HepG2 (cell line): ENCODE measurements at regions not wholly inside any gene's neighbourhood (a gene's known extent, or its start where the extent isn't known, plus 50 kb on each side); places are given as distances from the start of the nearest gene placed in this dataset.

Source experiments
- ATAC-seq: fragments of 200-7000 bp; cut with Tn5 transposase; 3 replicates; pipeline ENCODE4 v1.9.1; 2020; ENCODE audit warnings: mild to moderate bottlenecking, moderate library complexity
- BruUV-seq: library from RNA; stranded (reverse); fragments of 400-500 nt; replicated peaks from 2 replicates; lab custom pipeline; 2021; lab: Mats Ljungman, UMichigan
- CTCF ChIA-PET: fragments of 300-600 bp; formaldehyde crosslinking; extraction: SDS; loops from one replicate; lab custom pipeline; 2021; ENCODE audit warnings: low total read pairs, inconsistent platforms, low intra/inter-chr PET ratio; lab: Yijun Ruan, JAX
- POLR2A ChIA-PET: fragments of 350-600 bp; sonication (Branson Sonifier 250); formaldehyde crosslinking; loops from one replicate; lab custom pipeline; 2020; ENCODE audit warnings: antibody characterized with exemption, inconsistent platforms; lab: Yijun Ruan, JAX
- DNase-seq: peaks from one replicate; pipeline ENCODE4 v3.0.0-alpha.2; 2015; ENCODE audit warnings: low spot score
- FAIRE-seq: peaks from 3 replicates; lab custom pipeline; 2011; peaks lifted over from hg19 to GRCh38; lab: Jason Lieb, UNC
- H2AFZ ChIP-seq: one replicate; pipeline ENCODE4 v1.6.1; 2011; ENCODE audit warnings: low read length, inconsistent platforms
- H3K27ac ChIP-seq: fragments of 300-600 bp; 3 replicates; pipeline ENCODE4 v1.8.0; 2011; ENCODE audit warnings: mixed run types, mild to moderate bottlenecking, mixed read lengths, low read length, inconsistent platforms; ENCODE audit not compliant: insufficient read depth; ENCODE audit errors: extremely low read length
- H3K27me3 ChIP-seq, 2 experiments: fragments of 200-600 bp in 1 of 2; 2 replicates in 1 of 2; 3 replicates in 1 of 2; pipeline versions ENCODE4 v1.6.0 to v1.8.0; 2011; ENCODE audit warnings: low read length in 2 of 2, mild to moderate bottlenecking in 2 of 2, moderate library complexity in 2 of 2, inconsistent platforms in 1 of 2; ENCODE audit not compliant: insufficient read depth in 2 of 2, control insufficient read depth in 1 of 2
- H3K36me3 ChIP-seq, 2 experiments: fragments of 200-600 bp in 1 of 2; replicated peaks in 1 of 2; 2 replicates in 1 of 2; 3 replicates in 1 of 2; pipeline versions ENCODE4 v1.5.1 to v1.8.0; 2011; ENCODE audit warnings: low read length in 2 of 2, inconsistent platforms in 1 of 2; ENCODE audit not compliant: insufficient read depth in 2 of 2, control insufficient read depth in 1 of 2
- H3K4me1 ChIP-seq: 2 replicates; pipeline ENCODE4 v1.5.1; 2012; ENCODE audit warnings: low read length, inconsistent platforms; ENCODE audit not compliant: insufficient read depth
- H3K4me2 ChIP-seq: 2 replicates; pipeline ENCODE4 v1.6.0; 2011; ENCODE audit warnings: low read depth, low read length, inconsistent platforms
- H3K4me3 ChIP-seq, 3 experiments: fragments of 200-600 bp in 1 of 3; sonication (generic), shearing (Covaris generic) in 1 of 3; replicated peaks in 1 of 3; 2 replicates each; pipeline ENCODE4 v1.5.1; 2011 to 2016; ENCODE audit warnings: low read length in 3 of 3, inconsistent platforms in 2 of 3, low read depth in 2 of 3, mild to moderate bottlenecking in 2 of 3, control low read depth in 1 of 3, mixed read lengths in 1 of 3; ENCODE audit not compliant: insufficient read depth in 1 of 3
- H3K79me2 ChIP-seq: one replicate; pipeline ENCODE4 v1.6.1; 2011; ENCODE audit warnings: low read length, inconsistent platforms; ENCODE audit not compliant: insufficient read depth
- H3K9ac ChIP-seq: 2 replicates; pipeline ENCODE4 v1.6.0; 2011; ENCODE audit warnings: mild to moderate bottlenecking, low read depth, low read length, inconsistent platforms; ENCODE audit not compliant: insufficient read depth
- H3K9me3 ChIP-seq: 2 replicates; pipeline ENCODE4 v1.5.1; 2012; ENCODE audit warnings: mild to moderate bottlenecking, low read length
- H4K20me1 ChIP-seq: 2 replicates; pipeline ENCODE4 v1.6.0; 2011; ENCODE audit warnings: inconsistent platforms, mild to moderate bottlenecking, low read length, moderate library complexity; ENCODE audit not compliant: insufficient read depth
- DMAP1 ChIP-seq: IDR thresholded peaks from 2 replicates; pipeline ENCODE4 v1.6.1; 2016
- SMAD1 ChIP-seq: sonication (generic); formaldehyde crosslinking; IDR thresholded peaks from 2 replicates; pipeline ENCODE4 v1.4.0; 2020; ENCODE audit warnings: missing genetic modification reagents, low read depth, mild to moderate bottlenecking, borderline replicate concordance
- ZNF619 ChIP-seq: sonication (generic); formaldehyde crosslinking; IDR thresholded peaks from 2 replicates; pipeline ENCODE4 v1.4.0; 2020; ENCODE audit warnings: mild to moderate bottlenecking, missing genetic modification reagents
- ZSCAN31 ChIP-seq: sonication (generic); formaldehyde crosslinking; IDR thresholded peaks from 2 replicates; pipeline ENCODE4 v1.5.0; 2020; ENCODE audit warnings: low read depth, mild to moderate bottlenecking, missing genetic modification reagents
- WGBS: methylation state at CpG from one replicate; pipeline ENCODE4 v1.1.6; 2017; ENCODE audit warnings: low lambda C conversion rate; 5-methylcytosine and 5-hydroxymethylcytosine counted together
- in situ Hi-C: cut with HindIII; loops from 2 replicates; pipeline ENCODE4 v1.10.0; 2017; ENCODE audit warnings: low pct_unique_long_range_greater_than_20kb; ENCODE audit not compliant: extremely low pct_ligation_motif_present
- intact Hi-C: fragments of 100-400 bp; cut with micrococcal nuclease; formaldehyde crosslinking; loops from one replicate; pipeline ENCODE4 v1.10.0; 2022; ENCODE audit not compliant: unreplicated experiment
- TF ChIP-seq, protein P1 (sequence below): sonication (generic); formaldehyde crosslinking; IDR thresholded peaks from 2 replicates; pipeline ENCODE4 v1.5.0; 2020; ENCODE audit warnings: mild to moderate bottlenecking, low read depth, missing genetic modification reagents, borderline replicate concordance
- TF ChIP-seq, protein P2 (sequence below): IDR thresholded peaks from 2 replicates; pipeline ENCODE4 v1.6.1; 2016; ENCODE audit warnings: missing biosample characterization, missing genetic modification reagents, low read depth
- TF ChIP-seq, protein P3 (sequence below): sonication (generic); formaldehyde crosslinking; IDR thresholded peaks from 2 replicates; pipeline ENCODE4 v1.4.0; 2020; ENCODE audit warnings: mild to moderate bottlenecking, missing genetic modification reagents
- TF ChIP-seq, protein P4 (sequence below): sonication (generic); formaldehyde crosslinking; conservative IDR thresholded peaks from 2 replicates; pipeline ENCODE4 v1.4.0; 2020; ENCODE audit warnings: mild to moderate bottlenecking, missing genetic modification reagents, moderate library complexity
- TF ChIP-seq, protein P5 (sequence below): sonication (generic); formaldehyde crosslinking; IDR thresholded peaks from 2 replicates; pipeline ENCODE4 v1.8.0; 2022; ENCODE audit warnings: missing genetic modification reagents, mild to moderate bottlenecking, inconsistent platforms, borderline replicate concordance
- TF ChIP-seq, protein P6 (sequence below): sonication (generic); formaldehyde crosslinking; conservative IDR thresholded peaks from 2 replicates; pipeline ENCODE4 v1.4.0; 2020; ENCODE audit warnings: missing genetic modification reagents

DNA sequence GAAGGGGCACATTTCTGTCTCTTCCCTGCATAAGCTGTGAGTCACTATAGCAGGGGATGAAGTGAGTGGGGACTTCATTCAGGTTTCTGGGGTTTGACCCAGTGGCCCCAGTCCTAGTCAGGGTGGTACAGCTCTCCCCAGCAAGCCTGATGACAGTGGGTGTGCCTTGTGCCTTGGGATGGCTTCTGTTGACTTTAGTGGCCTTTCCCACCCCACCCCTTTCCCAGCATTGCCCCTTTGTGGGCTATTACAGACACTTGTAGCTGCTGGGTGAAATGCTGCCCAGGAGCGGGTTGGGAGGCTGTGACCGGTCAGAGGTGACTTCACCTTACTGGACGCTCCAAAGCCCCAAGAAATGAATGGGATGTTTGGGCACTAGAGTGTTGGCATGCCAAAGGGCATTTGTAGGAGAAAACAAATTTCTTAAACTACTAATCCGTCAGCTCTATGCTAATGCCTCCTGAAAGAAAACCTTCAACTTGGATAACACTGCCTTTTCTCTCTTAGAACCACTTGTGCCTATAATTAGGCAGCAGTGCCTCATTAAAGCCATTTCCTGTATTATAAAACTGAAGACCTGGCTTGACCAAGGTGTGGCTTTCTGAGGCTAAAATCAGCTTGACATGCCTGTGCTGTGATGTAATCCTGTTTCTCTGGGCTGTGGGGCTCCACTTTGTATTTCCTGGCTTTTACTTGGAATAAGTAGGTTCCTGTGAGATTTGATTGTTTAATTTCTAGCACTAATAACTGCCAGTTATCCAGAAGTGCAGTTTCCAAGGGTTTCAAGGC, 119.0 kb upstream of the SLC25A48 start:
- TF ChIP-seq, protein P1, sequence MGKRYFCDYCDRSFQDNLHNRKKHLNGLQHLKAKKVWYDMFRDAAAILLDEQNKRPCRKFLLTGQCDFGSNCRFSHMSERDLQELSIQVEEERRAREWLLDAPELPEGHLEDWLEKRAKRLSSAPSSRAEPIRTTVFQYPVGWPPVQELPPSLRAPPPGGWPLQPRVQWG (CRISPR knock-in tag) = no peak
- TF ChIP-seq ZSCAN31 (CRISPR knock-in tag) (no peak), DMAP1 (CRISPR knock-in tag) (no peak), ZNF619 (CRISPR knock-in tag) (no peak), SMAD1 (CRISPR knock-in tag) (no peak)
- TF ChIP-seq, protein P2, sequence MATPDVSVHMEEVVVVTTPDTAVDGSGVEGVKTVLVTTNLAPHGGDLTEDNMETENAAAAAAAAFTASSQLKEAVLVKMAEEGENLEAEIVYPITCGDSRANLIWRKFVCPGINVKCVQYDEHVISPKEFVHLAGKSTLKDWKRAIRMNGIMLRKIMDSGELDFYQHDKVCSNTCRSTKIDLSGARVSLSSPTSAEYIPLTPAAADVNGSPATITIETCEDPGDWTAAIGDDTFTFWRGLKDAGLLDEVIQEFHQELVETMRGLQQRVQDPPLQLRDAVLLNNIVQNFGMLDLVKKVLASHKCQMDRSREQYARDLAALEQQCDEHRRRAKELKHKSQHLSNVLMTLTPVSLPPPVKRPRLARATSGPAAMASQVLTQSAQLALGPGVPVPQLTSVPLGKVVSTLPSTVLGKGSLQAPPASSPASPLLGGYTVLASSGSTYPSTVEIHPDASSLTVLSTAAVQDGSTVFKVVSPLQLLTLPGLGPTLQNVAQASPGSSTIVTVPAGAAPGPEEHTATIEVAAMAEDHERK (CRISPR knock-in tag) = no peak
- TF ChIP-seq, protein P3, sequence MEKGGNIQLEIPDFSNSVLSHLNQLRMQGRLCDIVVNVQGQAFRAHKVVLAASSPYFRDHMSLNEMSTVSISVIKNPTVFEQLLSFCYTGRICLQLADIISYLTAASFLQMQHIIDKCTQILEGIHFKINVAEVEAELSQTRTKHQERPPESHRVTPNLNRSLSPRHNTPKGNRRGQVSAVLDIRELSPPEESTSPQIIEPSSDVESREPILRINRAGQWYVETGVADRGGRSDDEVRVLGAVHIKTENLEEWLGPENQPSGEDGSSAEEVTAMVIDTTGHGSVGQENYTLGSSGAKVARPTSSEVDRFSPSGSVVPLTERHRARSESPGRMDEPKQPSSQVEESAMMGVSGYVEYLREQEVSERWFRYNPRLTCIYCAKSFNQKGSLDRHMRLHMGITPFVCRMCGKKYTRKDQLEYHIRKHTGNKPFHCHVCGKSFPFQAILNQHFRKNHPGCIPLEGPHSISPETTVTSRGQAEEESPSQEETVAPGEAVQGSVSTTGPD = no peak
- TF ChIP-seq, protein P4, sequence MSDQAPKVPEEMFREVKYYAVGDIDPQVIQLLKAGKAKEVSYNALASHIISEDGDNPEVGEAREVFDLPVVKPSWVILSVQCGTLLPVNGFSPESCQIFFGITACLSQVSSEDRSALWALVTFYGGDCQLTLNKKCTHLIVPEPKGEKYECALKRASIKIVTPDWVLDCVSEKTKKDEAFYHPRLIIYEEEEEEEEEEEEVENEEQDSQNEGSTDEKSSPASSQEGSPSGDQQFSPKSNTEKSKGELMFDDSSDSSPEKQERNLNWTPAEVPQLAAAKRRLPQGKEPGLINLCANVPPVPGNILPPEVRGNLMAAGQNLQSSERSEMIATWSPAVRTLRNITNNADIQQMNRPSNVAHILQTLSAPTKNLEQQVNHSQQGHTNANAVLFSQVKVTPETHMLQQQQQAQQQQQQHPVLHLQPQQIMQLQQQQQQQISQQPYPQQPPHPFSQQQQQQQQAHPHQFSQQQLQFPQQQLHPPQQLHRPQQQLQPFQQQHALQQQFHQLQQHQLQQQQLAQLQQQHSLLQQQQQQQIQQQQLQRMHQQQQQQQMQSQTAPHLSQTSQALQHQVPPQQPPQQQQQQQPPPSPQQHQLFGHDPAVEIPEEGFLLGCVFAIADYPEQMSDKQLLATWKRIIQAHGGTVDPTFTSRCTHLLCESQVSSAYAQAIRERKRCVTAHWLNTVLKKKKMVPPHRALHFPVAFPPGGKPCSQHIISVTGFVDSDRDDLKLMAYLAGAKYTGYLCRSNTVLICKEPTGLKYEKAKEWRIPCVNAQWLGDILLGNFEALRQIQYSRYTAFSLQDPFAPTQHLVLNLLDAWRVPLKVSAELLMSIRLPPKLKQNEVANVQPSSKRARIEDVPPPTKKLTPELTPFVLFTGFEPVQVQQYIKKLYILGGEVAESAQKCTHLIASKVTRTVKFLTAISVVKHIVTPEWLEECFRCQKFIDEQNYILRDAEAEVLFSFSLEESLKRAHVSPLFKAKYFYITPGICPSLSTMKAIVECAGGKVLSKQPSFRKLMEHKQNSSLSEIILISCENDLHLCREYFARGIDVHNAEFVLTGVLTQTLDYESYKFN = no peak
- TF ChIP-seq, protein P5, sequence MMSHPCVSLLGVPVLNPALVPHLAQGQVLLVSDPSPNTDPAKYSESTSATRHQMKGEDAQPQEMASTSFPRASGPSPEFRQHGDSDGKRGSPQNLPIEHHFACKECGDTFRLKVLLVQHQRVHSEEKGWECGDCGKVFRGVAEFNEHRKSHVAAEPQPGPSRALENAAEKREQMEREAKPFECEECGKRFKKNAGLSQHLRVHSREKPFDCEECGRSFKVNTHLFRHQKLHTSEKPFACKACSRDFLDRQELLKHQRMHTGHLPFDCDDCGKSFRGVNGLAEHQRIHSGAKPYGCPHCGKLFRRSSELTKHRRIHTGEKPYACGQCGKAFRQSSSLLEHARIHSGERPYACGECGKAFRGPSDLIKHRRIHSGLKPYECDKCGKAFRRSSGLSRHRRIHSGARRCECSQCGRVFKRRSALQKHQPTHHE (CRISPR knock-in tag) = no peak
- TF ChIP-seq, protein P6, sequence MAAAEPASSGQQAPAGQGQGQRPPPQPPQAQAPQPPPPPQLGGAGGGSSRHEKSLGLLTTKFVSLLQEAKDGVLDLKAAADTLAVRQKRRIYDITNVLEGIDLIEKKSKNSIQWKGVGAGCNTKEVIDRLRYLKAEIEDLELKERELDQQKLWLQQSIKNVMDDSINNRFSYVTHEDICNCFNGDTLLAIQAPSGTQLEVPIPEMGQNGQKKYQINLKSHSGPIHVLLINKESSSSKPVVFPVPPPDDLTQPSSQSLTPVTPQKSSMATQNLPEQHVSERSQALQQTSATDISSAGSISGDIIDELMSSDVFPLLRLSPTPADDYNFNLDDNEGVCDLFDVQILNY = no peak
- intact Hi-C loops = no loop called here
- H3K4me2 ChIP-seq = no peak overlapping the region
- no peak overlapping the region for H3K4me3 ChIP-seq
- no TSS peak for BruUV-seq
- no peaks in the 10 kb centered on the region for H3K9me3 ChIP-seq
- H3K9ac ChIP-seq = no peak overlapping the region
- no peak overlapping the region for H3K27ac ChIP-seq
- ChIA-PET POLR2A (no interaction called here), CTCF (no interaction called here)
- H2AFZ ChIP-seq = no peak overlapping the region
- no peaks in the 10 kb centered on the region for H3K36me3 ChIP-seq
- ATAC-seq = no peak
- peaks cover 3 to 58% of the 10 kb centered on the region in 2 experiments; a peak in 4 of 5 replicates for H3K27me3 ChIP-seq
- in situ Hi-C loops = no loop called here
- H3K79me2 ChIP-seq = no peaks in the 10 kb centered on the region
- H3K4me1 ChIP-seq = peaks cover 4% of the 10 kb centered on the region; the same call in 1 of the 2 replicates
- no peak for FAIRE-seq
- no peak for DNase-seq
- H4K20me1 ChIP-seq = no peaks in the 10 kb centered on the region
- WGBS = 15% methylated on average over 3 of the region's 4 CpGs
